Forelimb muscle (tissue), 1 donor: ENCODE measurements at regions not wholly inside any gene's neighbourhood (a gene's known extent, or its start where the extent isn't known, plus 50 kb on each side); places are given as distances from the start of the nearest gene placed in this dataset.

ENCODE experiments used
- DNase-seq: peaks from one replicate; pipeline ENCODE4 v3.0.0-alpha.2; 2013; ENCODE audit warnings: low read depth

- DNase-seq: no peak
Observed at GRCh38 chr10:78785991-78786390, 282.8 kb upstream of the ZMIZ1 start.

DNA sequence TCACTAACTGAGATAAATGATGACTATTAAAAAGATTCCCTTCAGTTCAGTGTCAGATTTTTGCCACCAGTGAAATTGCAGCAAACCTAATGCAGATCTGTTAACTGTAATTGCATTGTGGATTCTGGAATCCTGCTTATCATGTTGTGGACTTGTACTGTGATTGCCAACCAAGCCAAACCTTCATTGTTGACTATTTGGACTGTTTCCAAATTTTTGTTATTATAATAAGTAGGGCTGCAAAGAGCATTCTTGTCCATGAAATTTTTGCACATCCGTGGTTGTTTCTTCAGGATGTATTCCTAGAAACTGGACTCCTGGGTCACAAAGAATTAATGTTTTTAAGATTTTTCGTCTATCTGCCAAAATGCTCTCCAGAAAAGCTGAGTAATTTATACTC, 281.6 kb upstream of the ZMIZ1 start:
- DNase-seq: no peak

DNA sequence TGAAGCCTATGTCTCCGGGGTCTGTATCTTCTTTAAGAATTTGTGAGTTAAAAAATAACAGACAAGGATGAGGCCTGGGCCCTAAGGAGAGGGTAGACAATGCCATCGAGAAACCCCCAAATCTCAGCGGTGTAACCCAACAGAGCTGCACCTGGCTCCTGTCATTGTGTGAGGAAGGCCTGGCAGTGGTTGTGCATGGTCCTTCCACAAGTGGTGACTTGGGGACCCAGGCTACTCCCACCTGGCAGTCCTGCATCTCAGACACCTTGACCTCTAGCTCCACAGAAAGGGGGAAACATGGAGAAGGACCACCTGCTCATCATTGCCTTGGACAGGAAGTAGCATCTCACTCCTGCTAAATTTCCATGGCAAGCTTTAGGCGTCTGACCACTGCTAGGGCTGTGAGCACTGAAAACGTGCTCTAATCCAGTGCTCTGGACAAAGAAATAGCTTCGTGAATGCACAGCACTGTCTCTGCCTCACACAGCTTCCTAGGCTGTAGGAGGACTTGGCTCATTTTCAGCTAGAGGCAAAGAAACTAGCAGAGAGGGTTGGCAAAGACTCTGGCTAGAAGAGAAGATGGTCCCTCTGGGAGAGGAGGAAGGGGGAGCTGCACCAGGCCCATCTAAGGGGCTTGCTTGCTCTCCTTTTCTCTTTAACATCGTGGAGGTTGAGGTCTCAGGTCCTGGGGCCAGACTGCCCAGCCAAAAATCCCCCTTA, 273.9 kb upstream of the ZMIZ1 start:
- DNase-seq: no peak

DNA sequence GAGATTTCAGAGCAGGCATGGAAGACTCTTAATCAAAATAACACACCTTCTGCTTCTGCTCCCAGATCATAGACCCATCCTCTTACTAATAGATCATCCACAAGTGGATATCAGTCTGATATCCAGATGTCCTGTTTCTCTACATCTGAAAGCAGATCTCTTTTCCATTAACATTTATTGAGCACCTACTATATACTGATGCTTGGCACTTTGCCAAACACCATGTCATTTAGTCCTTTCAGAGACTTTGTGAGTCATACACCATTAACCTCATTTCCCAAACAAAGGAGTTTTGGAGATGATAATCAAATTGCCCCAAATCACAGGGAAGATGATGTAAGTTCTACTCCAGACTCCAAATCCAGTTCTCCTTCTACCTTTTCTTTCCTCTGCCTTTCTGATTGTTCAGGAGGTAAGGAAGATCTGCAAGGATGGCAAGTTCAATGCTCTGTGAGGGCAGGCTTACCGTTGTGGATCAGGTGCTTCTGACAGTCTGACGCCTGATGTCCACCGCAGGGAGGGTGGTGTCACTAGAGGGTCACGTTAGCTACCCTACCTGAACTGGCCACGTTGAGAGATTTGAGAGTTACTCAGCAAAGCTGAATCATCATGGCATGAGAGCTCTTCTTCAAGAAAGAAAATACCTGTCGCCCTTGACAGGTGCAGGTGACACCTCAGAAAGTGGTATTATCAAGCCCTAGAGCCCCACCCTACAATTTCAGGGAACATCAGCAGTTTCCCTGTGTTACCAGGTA, 269.6 kb upstream of the ZMIZ1 start:
- no peak for DNase-seq

- DNase-seq: no peak
Observed at GRCh38 chr10:78800006-78800405, 268.8 kb upstream of the ZMIZ1 start.

DNA sequence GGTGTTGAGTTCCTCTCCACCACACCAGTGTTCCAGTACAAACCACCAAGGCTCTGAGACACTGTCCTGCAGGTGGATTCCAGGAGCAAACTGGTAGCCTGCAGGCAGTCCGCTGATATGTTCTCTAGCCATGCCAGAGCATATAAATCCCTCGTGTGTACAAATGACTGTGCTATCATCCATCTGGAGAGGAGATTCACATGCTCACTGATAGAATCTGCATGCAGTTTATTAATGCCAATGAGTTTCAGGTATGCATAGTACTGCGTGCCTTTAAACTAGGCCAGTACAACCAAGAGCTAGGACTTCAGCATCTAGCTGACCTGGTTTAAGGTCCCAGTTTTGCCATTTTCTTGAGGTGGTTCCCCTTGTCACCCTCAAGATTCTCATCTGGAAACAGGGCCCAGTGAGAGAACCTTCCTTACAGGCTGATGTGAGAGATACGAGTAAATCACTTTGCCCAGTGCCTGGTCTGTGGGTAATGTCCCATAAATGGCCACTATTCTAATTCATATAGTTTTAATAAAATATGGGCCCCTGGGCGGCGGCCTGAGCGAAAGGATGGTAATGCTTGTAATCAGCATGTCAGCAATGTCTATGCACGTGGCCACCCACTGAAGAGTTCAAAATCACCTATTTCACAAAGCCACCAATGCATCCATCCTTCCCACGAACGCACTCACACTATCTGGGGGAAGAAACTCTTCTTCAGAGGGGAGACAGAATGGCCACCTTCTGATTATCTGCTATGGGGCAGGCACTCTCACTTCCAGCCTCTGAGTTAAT, 268.0 kb upstream of the ZMIZ1 start:
- no peak for DNase-seq

DNA sequence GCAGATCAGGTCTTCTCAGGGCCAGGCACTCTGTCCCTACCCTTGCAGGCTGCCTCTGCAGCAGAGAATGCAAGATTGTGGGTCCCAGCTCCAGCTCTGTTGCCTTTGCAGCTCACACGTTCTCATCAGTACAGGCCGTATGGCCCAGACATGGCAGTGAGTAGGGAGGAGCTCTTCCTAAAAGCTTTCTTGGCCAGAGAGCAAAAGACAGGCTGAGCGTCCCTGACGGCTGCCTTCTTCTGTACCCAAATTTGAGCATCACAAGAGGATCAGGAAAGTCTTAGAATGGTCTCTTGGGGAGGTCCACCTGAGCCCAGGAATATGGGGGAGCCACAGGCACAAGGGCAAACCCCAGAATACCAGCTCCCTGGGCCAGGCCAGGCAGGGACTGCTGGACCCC, 266.3 kb upstream of the ZMIZ1 start:
- DNase-seq: no peak

GRCh38 chr10:78802866-78803265, 265.9 kb upstream of the ZMIZ1 start:
- peak; percentile 62 for DNase-seq

- DNase-seq: no peak
Observed at GRCh38 chr10:78803710-78804109, 265.1 kb upstream of the ZMIZ1 start.

- no peak for DNase-seq
Observed at GRCh38 chr10:78804411-78805032, 264.2 kb upstream of the ZMIZ1 start.

DNA sequence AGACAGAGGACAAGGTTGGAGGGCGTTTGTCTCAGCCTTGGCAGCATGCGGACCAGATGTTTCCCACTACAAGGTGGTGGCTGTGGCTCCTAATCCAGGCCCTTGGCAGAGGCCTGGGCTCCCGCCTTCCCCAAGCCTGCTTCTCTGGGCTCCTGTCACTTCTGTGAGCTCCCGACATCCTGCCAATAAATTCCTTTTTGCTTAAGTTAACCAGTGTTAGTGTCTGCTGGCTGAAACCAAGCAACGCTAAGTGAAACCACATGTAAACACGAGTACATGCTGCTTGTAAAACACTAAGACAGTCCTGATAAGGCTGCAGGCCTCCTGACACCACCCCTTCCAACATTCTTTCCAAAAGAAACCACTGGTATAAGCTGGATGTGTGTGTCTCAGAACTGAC, 263.6 kb upstream of the ZMIZ1 start:
- peak; percentile 98 for DNase-seq

DNA sequence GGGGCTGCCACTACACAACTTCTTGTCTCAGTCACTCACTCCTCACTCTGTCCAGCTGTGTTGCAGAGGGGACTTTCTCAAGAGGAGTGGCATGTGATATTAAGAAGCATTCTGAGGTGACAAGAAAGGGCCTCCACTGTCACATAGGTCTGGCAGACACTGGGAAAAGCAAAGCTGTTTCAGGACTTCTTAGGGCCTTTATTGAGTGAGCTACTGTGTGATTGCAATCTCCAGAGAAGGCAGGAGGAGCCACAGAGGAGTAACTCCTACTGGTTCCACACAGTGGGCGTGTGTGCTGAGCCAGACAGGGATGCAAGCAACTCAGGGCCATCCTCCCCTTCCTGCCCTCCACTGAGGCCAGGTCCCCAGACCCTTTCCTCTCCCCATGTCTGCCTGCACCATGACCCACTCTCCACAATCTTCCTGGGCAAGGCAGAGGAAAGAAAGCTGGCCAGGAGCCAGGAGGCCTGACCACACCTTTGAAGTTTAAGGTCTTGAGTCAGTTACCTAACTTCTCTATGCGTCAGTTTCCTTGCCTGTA, 262.0 kb upstream of the ZMIZ1 start:
- no peak for DNase-seq

- no peak for DNase-seq
Observed at GRCh38 chr10:78807504-78808203, 261.1 kb upstream of the ZMIZ1 start.

- DNase-seq: no peak
Observed at GRCh38 chr10:78808286-78808685, 260.5 kb upstream of the ZMIZ1 start.

GRCh38 chr10:78808736-78809367, 259.9 kb upstream of the ZMIZ1 start:
- no peak for DNase-seq

- DNase-seq: no peak
Observed at GRCh38 chr10:78811174-78811573, 257.6 kb upstream of the ZMIZ1 start.

- DNase-seq: no peak
Observed at GRCh38 chr10:78812571-78813318, 256.0 kb upstream of the ZMIZ1 start.

DNA sequence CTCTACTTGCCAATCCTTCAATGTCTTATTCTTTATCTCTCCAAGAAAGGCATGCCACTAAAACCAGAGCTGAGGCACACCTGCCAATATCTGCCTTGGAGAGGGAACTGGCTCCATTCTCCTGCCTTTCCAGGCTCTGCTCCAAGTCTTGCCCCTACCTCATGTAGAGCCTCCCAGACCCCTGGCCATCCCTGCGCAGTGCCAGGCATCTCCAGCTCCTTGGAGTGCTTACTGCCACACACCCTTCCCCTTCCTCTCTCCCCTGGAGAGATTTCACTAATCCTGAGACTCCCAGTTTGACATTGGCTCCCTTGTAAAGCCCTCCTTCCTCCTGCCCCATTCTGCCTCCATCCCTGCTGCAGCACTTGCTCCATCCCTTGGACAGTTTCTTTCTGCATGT, 255.2 kb upstream of the ZMIZ1 start:
- DNase-seq: no peak

GRCh38 chr10:78813998-78814399, 254.8 kb upstream of the ZMIZ1 start:
- DNase-seq: no peak

DNA sequence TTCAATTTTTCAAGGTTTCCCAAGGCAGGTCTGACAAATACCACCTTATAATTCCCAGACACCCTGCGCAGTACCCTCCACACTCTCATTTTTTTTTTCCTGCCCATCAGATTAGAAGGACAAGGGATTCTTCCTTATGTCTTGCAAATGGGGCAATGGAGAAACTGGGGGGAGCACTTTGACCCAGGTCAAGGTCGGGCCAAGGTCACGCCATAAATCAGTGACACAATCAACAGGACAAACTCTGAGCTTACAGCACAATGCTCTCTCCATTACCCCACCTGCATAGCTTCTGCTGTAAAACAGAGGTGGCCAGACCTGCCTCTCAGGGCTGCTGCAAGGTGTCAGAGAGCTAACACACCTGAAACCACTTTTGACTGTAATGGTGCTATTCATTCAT, 254.4 kb upstream of the ZMIZ1 start:
- DNase-seq: no peak
